Fibroblast of lung (primary cell): ENCODE measurements at regions not wholly inside any gene's neighbourhood (a gene's known extent, or its start where the extent isn't known, plus 50 kb on each side); places are given as distances from the start of the nearest gene placed in this dataset.

Experiments used
- DNase-seq, 2 donors: peaks; one replicate each; pipeline versions ENCODE4 v3.0.0 to v3.0.0-alpha.2; 2010; ENCODE audit warnings: low read depth in 2 of 2
- H2AFZ ChIP-seq: 2 replicates; pipeline ENCODE4 v1.5.1; 2012; ENCODE audit warnings: low read length, control low read depth, inconsistent platforms
- H3K27ac ChIP-seq: 2 replicates; pipeline ENCODE4 v1.5.1; 2011; ENCODE audit warnings: low read length, control low read depth; ENCODE audit not compliant: insufficient read depth
- H3K27me3 ChIP-seq: 2 replicates; pipeline ENCODE4 v1.5.1; 2011; ENCODE audit warnings: mild to moderate bottlenecking, low read length; ENCODE audit not compliant: control insufficient read depth, insufficient read depth
- H3K36me3 ChIP-seq: 2 replicates; pipeline ENCODE4 v1.5.1; 2011; ENCODE audit warnings: low read length; ENCODE audit not compliant: control insufficient read depth, insufficient read depth
- H3K4me1 ChIP-seq: 2 replicates; pipeline ENCODE4 v1.5.1; 2011; ENCODE audit warnings: low read length; ENCODE audit not compliant: control insufficient read depth, insufficient read depth; ENCODE audit errors: extremely low read depth
- H3K4me2 ChIP-seq: 2 replicates; pipeline ENCODE4 v1.5.1; 2011; ENCODE audit warnings: low read length, control low read depth; ENCODE audit not compliant: insufficient read depth; ENCODE audit errors: extremely low read depth
- H3K4me3 ChIP-seq, 4 experiments: fragments of 200-600 bp in 1 of 4; sonication (generic) in 1 of 4; replicated peaks in 1 of 4; 2 replicates each; pipeline ENCODE4 v1.5.1; 2011 to 2016; ENCODE audit warnings: low read length in 4 of 4, low read depth in 3 of 4, mild to moderate bottlenecking in 3 of 4, control low read depth in 2 of 4, inconsistent platforms in 1 of 4, mixed read lengths in 1 of 4; ENCODE audit not compliant: insufficient read depth in 1 of 4; ENCODE audit errors: control extremely low read depth in 1 of 4
- H3K79me2 ChIP-seq: 2 replicates; pipeline ENCODE4 v1.5.1; 2012; ENCODE audit warnings: mild to moderate bottlenecking, low read length, inconsistent platforms; ENCODE audit not compliant: control insufficient read depth, insufficient read depth
- H3K9ac ChIP-seq: 2 replicates; pipeline ENCODE4 v1.5.1; 2011; ENCODE audit warnings: mild to moderate bottlenecking, low read length, control low read depth; ENCODE audit not compliant: insufficient read depth
- H3K9me3 ChIP-seq: 2 replicates; pipeline ENCODE4 v1.5.1; 2012; ENCODE audit warnings: low read depth, low read length; ENCODE audit not compliant: control insufficient read depth, insufficient read depth
- H4K20me1 ChIP-seq: 2 replicates; pipeline ENCODE4 v1.5.1; 2011; ENCODE audit warnings: low read length; ENCODE audit not compliant: control insufficient read depth, insufficient read depth; ENCODE audit errors: extremely low read depth
- EZH2 ChIP-seq: IDR thresholded peaks from 2 replicates; pipeline ENCODE4 v1.5.1; 2012; ENCODE audit warnings: low read length, control low read depth, mild to moderate bottlenecking; ENCODE audit errors: missing control alignments
- TF ChIP-seq, protein P1 (sequence below), 2 donors: IDR thresholded peaks in 1 of 2; conservative IDR thresholded peaks in 1 of 2; 1 replicate in 1 of 2; 2 replicates in 1 of 2; pipeline ENCODE4 v1.5.1; 2011 to 2012; ENCODE audit warnings: low read length in 2 of 2, control low read depth in 1 of 2, inconsistent platforms in 1 of 2, low read depth in 1 of 2, mild to moderate bottlenecking in 1 of 2

DNA sequence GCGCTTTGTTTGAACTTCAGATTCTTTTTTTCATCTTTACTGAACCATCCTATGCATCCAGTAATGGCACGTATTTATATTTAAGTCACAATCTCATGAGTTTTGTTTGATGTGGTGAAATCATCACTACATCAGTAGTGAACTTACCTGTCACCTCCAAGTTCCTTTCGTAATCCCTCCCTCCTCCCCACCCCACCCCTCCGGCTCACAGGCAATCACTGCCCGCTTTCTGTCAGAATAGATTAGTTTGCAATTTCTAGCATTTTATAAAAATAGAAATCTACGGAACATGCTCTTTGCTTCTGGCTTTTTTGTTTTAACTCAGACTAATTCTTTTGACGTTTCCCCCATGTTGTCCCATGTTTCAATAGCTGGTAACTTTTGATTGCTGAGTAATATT lies 305.4 kb upstream of the IRX4 start:
- no peaks in the 10 kb centered on the region for H4K20me1 ChIP-seq
- DNase-seq, result no peak
- TF ChIP-seq, protein P1, sequence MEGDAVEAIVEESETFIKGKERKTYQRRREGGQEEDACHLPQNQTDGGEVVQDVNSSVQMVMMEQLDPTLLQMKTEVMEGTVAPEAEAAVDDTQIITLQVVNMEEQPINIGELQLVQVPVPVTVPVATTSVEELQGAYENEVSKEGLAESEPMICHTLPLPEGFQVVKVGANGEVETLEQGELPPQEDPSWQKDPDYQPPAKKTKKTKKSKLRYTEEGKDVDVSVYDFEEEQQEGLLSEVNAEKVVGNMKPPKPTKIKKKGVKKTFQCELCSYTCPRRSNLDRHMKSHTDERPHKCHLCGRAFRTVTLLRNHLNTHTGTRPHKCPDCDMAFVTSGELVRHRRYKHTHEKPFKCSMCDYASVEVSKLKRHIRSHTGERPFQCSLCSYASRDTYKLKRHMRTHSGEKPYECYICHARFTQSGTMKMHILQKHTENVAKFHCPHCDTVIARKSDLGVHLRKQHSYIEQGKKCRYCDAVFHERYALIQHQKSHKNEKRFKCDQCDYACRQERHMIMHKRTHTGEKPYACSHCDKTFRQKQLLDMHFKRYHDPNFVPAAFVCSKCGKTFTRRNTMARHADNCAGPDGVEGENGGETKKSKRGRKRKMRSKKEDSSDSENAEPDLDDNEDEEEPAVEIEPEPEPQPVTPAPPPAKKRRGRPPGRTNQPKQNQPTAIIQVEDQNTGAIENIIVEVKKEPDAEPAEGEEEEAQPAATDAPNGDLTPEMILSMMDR (conservative IDR thresholded peaks at IDR 0.05 in 1 of 2, IDR thresholded peaks at IDR 0.05 in 1 of 2; ENCODE audit: low read depth in 1 of 2, low read length in 2 of 2), result no peak
- no peak for TF ChIP-seq EZH2
- H3K9me3 ChIP-seq, result no peaks in the 10 kb centered on the region
- H3K79me2 ChIP-seq, result no peaks in the 10 kb centered on the region
- H3K9ac ChIP-seq, result no peak overlapping the region
- no peak overlapping the region for H3K27ac ChIP-seq
- no peak overlapping the region for H3K4me3 ChIP-seq
- no peak overlapping the region for H3K4me2 ChIP-seq
- H3K36me3 ChIP-seq, result no peaks in the 10 kb centered on the region
- H2AFZ ChIP-seq, result no peak overlapping the region
- H3K4me1 ChIP-seq, result no peaks in the 10 kb centered on the region
- no peaks in the 10 kb centered on the region for H3K27me3 ChIP-seq

DNA sequence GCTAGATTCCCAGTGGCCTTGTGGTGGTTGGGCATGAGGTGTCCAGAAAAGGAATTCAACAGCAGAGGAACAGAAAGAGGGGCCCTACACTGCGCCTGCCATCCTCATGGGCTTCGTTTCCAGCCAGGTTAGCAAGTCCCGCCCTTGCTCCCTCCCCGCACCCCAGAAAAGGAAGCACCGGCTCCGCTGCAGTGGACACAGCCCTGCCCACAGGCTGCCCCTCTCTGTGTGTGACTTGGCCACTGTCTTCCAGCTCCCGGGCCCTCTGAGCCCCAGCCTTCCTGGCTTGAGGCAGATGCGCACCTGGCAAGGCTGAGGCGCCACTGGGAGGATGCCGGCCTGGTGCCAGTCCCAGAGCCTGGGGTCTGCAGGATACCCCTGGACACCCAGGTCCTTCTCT lies 305.0 kb upstream of the IRX4 start:
- H3K79me2 ChIP-seq, result no peaks in the 10 kb centered on the region
- DNase-seq, result no peak
- no peaks in the 10 kb centered on the region for H3K36me3 ChIP-seq
- no peaks in the 10 kb centered on the region for H4K20me1 ChIP-seq
- TF ChIP-seq, protein P1 (conservative IDR thresholded peaks at IDR 0.05 in 1 of 2, IDR thresholded peaks at IDR 0.05 in 1 of 2; ENCODE audit: low read depth in 1 of 2, low read length in 2 of 2), result no peak
- no peak for TF ChIP-seq EZH2
- H3K9me3 ChIP-seq, result no peaks in the 10 kb centered on the region
- no peak overlapping the region for H3K4me2 ChIP-seq
- H3K4me3 ChIP-seq, result no peak overlapping the region
- H3K27me3 ChIP-seq, result no peaks in the 10 kb centered on the region
- H2AFZ ChIP-seq, result no peak overlapping the region
- H3K9ac ChIP-seq, result no peak overlapping the region
- no peaks in the 10 kb centered on the region for H3K4me1 ChIP-seq
- H3K27ac ChIP-seq, result no peak overlapping the region

DNA sequence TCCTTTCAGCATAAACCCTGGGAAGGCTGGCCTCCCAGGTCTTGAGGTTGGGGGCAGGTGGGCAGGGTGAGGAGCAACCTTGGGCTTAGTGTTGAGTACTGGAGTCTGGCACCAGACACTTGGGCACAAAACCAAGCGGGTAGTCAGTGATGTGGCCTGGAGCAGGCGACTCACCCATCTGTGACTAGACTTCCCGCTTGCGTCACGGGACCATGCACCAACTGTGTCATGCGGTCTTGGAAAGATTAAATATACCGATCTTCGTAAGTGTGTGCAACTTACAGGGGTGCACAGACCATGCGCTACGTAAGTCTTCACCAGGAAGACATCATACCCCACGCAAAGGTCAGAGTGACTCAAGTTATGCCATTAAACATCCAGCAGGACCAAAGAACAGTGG lies 304.4 kb upstream of the IRX4 start:
- TF ChIP-seq, protein P1 (conservative IDR thresholded peaks at IDR 0.05 in 1 of 2, IDR thresholded peaks at IDR 0.05 in 1 of 2; ENCODE audit: low read depth in 1 of 2, low read length in 2 of 2), result no peak
- no peak for TF ChIP-seq EZH2

More for the DNA sequence above, 304.4 kb upstream of the IRX4 start:
- DNase-seq, result no peak
- no peaks in the 10 kb centered on the region for H3K9me3 ChIP-seq
- H3K4me1 ChIP-seq, result no peaks in the 10 kb centered on the region
- no peak overlapping the region for H3K9ac ChIP-seq
- H4K20me1 ChIP-seq, result no peaks in the 10 kb centered on the region
- no peaks in the 10 kb centered on the region for H3K36me3 ChIP-seq
- no peak overlapping the region for H3K27ac ChIP-seq
- no peak overlapping the region for H3K4me2 ChIP-seq
- H3K27me3 ChIP-seq, result no peaks in the 10 kb centered on the region
- H2AFZ ChIP-seq, result no peak overlapping the region
- no peaks in the 10 kb centered on the region for H3K79me2 ChIP-seq
- H3K4me3 ChIP-seq, result no peak overlapping the region
